KMS-11 (cell line): ENCODE measurements at regions not wholly inside any gene's neighbourhood (a gene's known extent, or its start where the extent isn't known, plus 50 kb on each side); places are given as distances from the start of the nearest gene placed in this dataset.

Experiments used
- H2AFZ ChIP-seq: fragments of 200-600 bp; sonication (generic); 2 replicates; pipeline ENCODE4 v1.6.1; 2016; ENCODE audit warnings: antibody characterized with exemption, mixed run types, low read depth
- H3K27ac ChIP-seq: fragments of 200-600 bp; sonication (generic); 2 replicates; pipeline ENCODE4 v1.6.1; 2016; ENCODE audit warnings: mild to moderate bottlenecking, mixed run types
- H3K27me3 ChIP-seq: fragments of 200-600 bp; sonication (generic); 2 replicates; pipeline ENCODE4 v1.6.1; 2017; ENCODE audit warnings: mild to moderate bottlenecking, low read depth, mixed run types, moderate library complexity; ENCODE audit not compliant: insufficient read depth
- H3K36me3 ChIP-seq: fragments of 200-600 bp; sonication (generic); 2 replicates; pipeline ENCODE4 v1.6.1; 2017; ENCODE audit warnings: mild to moderate bottlenecking, mixed run types; ENCODE audit not compliant: insufficient read depth
- H3K4me1 ChIP-seq: fragments of 200-600 bp; sonication (generic); 2 replicates; pipeline ENCODE4 v1.6.1; 2016; ENCODE audit warnings: mild to moderate bottlenecking, low read depth, mixed run types; ENCODE audit not compliant: poor library complexity, severe bottlenecking
- H3K4me2 ChIP-seq: fragments of 200-600 bp; sonication (generic); 2 replicates; pipeline ENCODE4 v1.7.0; 2016; ENCODE audit warnings: mild to moderate bottlenecking, mixed run types
- H3K4me3 ChIP-seq: fragments of 200-600 bp; sonication (generic); IDR thresholded peaks from 2 replicates; pipeline ENCODE4 v1.6.1; 2017; ENCODE audit warnings: low read depth, low read length, mixed read lengths; ENCODE audit not compliant: insufficient read depth
- H3K79me2 ChIP-seq: fragments of 200-600 bp; sonication (generic); 2 replicates; pipeline ENCODE4 v1.6.1; 2016; ENCODE audit warnings: low read depth, mixed run types; ENCODE audit not compliant: insufficient read depth
- H3K9ac ChIP-seq: fragments of 200-600 bp; sonication (generic); 2 replicates; pipeline ENCODE4 v1.6.1; 2016; ENCODE audit warnings: mild to moderate bottlenecking, mixed run types
- H4K20me1 ChIP-seq: fragments of 200-600 bp; sonication (generic); 2 replicates; pipeline ENCODE4 v1.6.1; 2016; ENCODE audit warnings: mild to moderate bottlenecking, mixed run types; ENCODE audit not compliant: insufficient read depth
- TF ChIP-seq, protein P1 (sequence below): fragments of 200-600 bp; sonication (generic); conservative IDR thresholded peaks from 2 replicates; pipeline ENCODE4 v1.6.1; 2017; ENCODE audit warnings: low read depth, mild to moderate bottlenecking, antibody characterized with exemption, low read length, moderate library complexity, mixed read lengths

DNA sequence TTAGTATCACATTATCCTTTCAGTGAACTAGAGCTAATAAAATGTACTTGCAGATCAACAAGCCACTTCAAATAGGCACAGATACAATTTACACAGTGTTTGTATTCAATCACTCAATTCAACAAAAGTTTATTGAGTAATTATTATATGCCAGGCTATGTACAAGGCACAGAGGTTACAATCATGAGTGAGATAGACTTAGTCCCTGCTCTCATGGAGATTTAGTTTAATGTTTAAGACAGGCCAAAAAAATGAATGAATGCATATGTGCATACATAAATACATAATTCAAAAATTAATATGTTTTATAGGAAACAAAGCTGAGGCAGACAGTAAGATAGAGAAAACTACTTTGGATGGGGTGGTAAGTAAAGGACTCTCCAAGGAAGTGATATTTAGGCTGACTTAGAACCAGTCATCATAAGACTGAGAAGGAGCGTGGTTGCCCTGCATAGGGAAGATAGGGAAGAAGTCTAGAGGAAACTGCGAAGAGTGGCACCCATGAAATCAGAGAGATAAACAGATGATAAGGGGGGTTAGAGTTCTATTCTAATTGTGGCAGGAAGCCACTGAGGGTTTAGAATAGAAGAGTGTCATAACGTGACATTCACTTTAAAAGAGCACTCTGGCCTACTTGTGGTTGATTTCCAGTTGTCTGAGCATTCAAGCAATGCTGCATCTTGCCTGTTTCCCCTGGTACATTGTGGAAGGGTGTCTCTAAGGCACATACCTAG, 49.7 kb upstream of the GRAMD2B start:
- Histone ChIP-seq H3K4me3 (no peak overlapping the region), H3K9ac (no peak overlapping the region), H3K79me2 (no peaks in the 10 kb centered on the region), H3K36me3 (no peaks in the 10 kb centered on the region), H3K4me1 (no peaks in the 10 kb centered on the region), H3K27me3 (no peaks in the 10 kb centered on the region), H3K4me2 (no peak overlapping the region), H3K27ac (no peak overlapping the region), H2AFZ (no peak overlapping the region), H4K20me1 (no peaks in the 10 kb centered on the region)
- TF ChIP-seq, protein P1, sequence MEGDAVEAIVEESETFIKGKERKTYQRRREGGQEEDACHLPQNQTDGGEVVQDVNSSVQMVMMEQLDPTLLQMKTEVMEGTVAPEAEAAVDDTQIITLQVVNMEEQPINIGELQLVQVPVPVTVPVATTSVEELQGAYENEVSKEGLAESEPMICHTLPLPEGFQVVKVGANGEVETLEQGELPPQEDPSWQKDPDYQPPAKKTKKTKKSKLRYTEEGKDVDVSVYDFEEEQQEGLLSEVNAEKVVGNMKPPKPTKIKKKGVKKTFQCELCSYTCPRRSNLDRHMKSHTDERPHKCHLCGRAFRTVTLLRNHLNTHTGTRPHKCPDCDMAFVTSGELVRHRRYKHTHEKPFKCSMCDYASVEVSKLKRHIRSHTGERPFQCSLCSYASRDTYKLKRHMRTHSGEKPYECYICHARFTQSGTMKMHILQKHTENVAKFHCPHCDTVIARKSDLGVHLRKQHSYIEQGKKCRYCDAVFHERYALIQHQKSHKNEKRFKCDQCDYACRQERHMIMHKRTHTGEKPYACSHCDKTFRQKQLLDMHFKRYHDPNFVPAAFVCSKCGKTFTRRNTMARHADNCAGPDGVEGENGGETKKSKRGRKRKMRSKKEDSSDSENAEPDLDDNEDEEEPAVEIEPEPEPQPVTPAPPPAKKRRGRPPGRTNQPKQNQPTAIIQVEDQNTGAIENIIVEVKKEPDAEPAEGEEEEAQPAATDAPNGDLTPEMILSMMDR = no peak
